Ectodermal cell (in vitro differentiated cells): ENCODE measurements at regions not wholly inside any gene's neighbourhood (a gene's known extent, or its start where the extent isn't known, plus 50 kb on each side); places are given as distances from the start of the nearest gene placed in this dataset.

Experiments
- H3K27ac ChIP-seq: 2 replicates; pipeline ENCODE4 v1.7.0; 2013; ENCODE audit warnings: mild to moderate bottlenecking, low read depth, low read length; ENCODE audit not compliant: insufficient read depth, poor library complexity, severe bottlenecking
- H3K27me3 ChIP-seq: 2 replicates; pipeline ENCODE4 v1.7.0; 2013; ENCODE audit warnings: mild to moderate bottlenecking, low read length; ENCODE audit not compliant: insufficient read depth, control insufficient read depth, poor library complexity, severe bottlenecking
- H3K36me3 ChIP-seq: one replicate; pipeline ENCODE4 v1.7.0; 2013; ENCODE audit warnings: low read length; ENCODE audit not compliant: control insufficient read depth, insufficient read depth
- H3K4me1 ChIP-seq: one replicate; pipeline ENCODE4 v1.7.0; 2013; ENCODE audit warnings: low read length; ENCODE audit not compliant: control insufficient read depth, insufficient read depth
- H3K4me3 ChIP-seq: 2 replicates; pipeline ENCODE4 v1.7.0; 2013; ENCODE audit warnings: low read depth, low read length, control low read depth; ENCODE audit not compliant: insufficient read depth
- H3K9me3 ChIP-seq: 2 replicates; pipeline ENCODE4 v1.7.0; 2013; ENCODE audit warnings: mild to moderate bottlenecking, low read length, moderate library complexity; ENCODE audit not compliant: control insufficient read depth
- WGBS, 2 experiments: methylation state at CpG; one replicate each; pipeline ENCODE4 v1.1.7; 2013; ENCODE audit warnings: missing lambda C conversion rate in 2 of 2; 5-methylcytosine and 5-hydroxymethylcytosine counted together

DNA sequence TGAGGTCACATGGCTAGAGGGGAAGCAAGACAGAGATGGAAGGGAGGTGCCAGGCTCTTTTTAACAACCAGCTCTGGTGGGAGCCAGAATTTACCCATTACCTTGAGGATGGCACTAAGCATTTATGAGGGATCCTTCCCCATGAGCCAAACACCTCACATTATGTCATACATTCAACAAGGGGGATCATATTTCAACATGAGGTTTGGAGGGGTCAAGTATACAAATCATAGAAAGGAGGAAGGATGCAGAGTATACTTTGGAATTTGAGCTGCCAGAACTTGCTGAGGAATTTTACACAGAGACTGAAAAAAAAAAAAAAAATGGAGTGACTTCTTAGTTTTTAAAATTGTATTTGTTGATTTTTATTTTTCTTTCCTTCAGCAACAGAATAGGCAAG, 891.4 kb downstream of the CCDC85A start:
- no peaks in the 10 kb centered on the region for H3K4me1 ChIP-seq
- no peaks in the 10 kb centered on the region for H3K36me3 ChIP-seq
- H3K27ac ChIP-seq, result no peak overlapping the region
- H3K27me3 ChIP-seq, result no peaks in the 10 kb centered on the region
- no peak overlapping the region for H3K4me3 ChIP-seq
- H3K9me3 ChIP-seq, result no peaks in the 10 kb centered on the region

DNA sequence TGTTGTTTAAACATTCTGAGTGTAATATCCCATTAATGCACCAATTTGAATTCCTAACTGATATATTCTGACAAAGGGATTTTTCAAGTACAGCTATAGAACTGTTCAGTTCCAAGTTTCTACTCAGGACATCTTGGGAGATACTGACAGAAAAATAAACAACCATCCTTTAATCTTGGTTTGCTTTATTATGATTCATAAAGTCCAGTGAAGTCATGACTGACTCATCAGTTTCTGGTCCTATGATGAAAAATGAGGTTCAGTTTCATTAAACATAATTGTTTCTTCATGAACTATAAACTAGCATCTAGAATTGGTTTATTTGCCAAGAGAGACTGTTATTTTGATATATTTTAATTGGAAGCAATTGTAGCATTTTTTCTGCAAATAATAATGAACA, 896.2 kb downstream of the CCDC85A start:
- Histone ChIP-seq H3K27ac (no peak overlapping the region), H3K36me3 (no peaks in the 10 kb centered on the region), H3K9me3 (no peaks in the 10 kb centered on the region), H3K4me1 (no peaks in the 10 kb centered on the region), H3K4me3 (no peak overlapping the region), H3K27me3 (no peaks in the 10 kb centered on the region)

DNA sequence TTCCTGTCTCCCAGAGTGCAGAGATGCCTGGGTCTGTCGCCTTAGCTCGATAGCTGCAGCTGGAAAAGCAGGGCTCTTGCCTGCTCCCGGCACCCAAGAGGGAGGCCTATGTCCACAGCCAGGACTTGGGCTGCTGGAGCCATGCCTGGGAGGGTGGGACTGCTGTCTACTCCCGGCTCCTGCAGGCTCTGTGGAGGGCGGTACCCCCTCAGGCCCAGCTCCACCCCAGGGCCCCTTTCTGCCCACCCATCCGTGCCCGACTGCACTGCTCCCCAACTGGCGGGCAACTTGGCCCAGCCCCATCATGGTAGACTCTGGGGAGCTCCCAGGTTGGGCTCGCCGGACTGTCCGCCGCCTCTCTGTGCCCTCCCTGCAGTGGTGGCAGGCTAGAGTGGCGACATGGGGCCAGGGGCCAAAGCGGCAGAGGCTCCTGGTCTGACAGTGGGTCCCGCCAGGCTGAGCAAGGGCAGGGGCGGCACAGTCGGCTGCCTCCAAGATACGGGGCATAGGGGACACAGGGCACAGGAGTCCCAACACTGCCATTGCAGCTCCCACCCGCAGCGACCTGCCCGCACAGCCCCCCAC, 901.0 kb downstream of the CCDC85A start:
- no peaks in the 10 kb centered on the region for H3K9me3 ChIP-seq
- no peak overlapping the region for H3K27ac ChIP-seq
- H3K4me1 ChIP-seq, result no peaks in the 10 kb centered on the region
- WGBS, 2 experiments, result 95% methylated on average over 21 of the region's 21 CpGs
- H3K27me3 ChIP-seq, result no peaks in the 10 kb centered on the region
- H3K36me3 ChIP-seq, result no peaks in the 10 kb centered on the region
- H3K4me3 ChIP-seq, result no peak overlapping the region

DNA sequence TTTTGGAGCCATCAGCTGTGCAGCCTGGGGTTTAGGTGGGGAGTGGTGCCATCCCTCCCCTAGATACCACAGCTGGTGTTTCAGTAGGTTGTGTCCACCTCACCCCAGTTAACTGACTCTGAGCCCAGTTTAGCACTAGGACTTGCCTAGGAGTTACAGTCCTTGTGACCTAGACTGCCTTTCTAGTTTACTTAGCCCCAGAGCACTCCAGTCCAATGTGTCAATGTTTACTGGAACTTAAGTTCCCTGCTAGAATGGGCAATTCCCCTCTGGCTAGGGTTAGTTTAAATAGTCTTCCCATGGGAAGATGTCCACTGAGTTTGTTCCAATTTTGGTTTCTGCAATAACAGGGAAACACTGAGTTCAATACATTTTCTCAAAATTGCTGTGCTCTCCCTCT, 909.2 kb downstream of the CCDC85A start:
- H3K36me3 ChIP-seq, result no peaks in the 10 kb centered on the region
- H3K27me3 ChIP-seq, result no peaks in the 10 kb centered on the region
- H3K9me3 ChIP-seq, result no peaks in the 10 kb centered on the region
- no peaks in the 10 kb centered on the region for H3K4me1 ChIP-seq
- H3K27ac ChIP-seq, result no peak overlapping the region
- H3K4me3 ChIP-seq, result no peak overlapping the region

DNA sequence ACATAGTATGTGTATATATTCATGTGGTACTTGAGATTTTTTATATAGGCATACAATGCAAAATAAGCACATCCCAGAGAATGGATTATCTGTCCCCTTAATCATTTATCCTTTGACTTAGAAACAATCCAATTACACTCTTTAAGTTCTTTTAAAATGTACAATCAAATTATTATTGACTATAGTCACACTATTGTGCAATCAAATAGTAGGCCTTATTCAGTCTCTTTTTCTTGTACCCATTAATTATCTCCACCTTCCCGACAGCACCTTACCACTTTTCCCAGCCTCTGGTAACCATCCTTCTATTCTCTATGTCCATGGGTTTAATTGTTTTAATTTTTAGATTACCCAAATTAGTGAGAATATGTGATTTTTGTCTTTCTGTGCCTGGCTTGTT, 914.1 kb downstream of the CCDC85A start:
- WGBS, 2 experiments, result 100% methylated on average over 1 of the region's 1 CpG; no CpG with 5 or more reads in 1 of the 2 experiments
- H3K27me3 ChIP-seq, result no peaks in the 10 kb centered on the region
- H3K27ac ChIP-seq, result no peak overlapping the region
- no peaks in the 10 kb centered on the region for H3K4me1 ChIP-seq
- H3K9me3 ChIP-seq, result no peaks in the 10 kb centered on the region
- no peak overlapping the region for H3K4me3 ChIP-seq
- no peaks in the 10 kb centered on the region for H3K36me3 ChIP-seq

DNA sequence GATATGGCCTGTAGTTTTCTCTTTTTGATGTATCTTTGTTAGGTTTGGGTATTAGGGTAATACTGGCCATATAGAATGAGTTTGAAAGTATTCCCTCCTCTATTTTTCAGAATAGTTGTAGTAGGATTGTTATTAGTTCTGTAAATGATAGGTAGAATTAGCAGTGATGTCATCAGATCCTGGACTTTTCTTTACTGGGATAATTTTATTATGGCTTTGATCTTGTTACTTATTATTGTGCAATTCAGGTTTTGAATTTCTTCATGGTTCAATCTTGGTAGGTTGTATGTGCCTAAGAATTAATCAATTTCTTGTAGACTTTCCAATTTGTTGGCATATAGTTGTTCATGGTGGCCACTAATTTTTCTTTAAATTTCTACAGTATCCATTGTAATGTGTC, 916.6 kb downstream of the CCDC85A start:
- H3K9me3 ChIP-seq, result no peaks in the 10 kb centered on the region
- no peaks in the 10 kb centered on the region for H3K36me3 ChIP-seq
- no peaks in the 10 kb centered on the region for H3K4me1 ChIP-seq
- H3K27me3 ChIP-seq, result no peaks in the 10 kb centered on the region
- H3K27ac ChIP-seq, result no peak overlapping the region
- no peak overlapping the region for H3K4me3 ChIP-seq

DNA sequence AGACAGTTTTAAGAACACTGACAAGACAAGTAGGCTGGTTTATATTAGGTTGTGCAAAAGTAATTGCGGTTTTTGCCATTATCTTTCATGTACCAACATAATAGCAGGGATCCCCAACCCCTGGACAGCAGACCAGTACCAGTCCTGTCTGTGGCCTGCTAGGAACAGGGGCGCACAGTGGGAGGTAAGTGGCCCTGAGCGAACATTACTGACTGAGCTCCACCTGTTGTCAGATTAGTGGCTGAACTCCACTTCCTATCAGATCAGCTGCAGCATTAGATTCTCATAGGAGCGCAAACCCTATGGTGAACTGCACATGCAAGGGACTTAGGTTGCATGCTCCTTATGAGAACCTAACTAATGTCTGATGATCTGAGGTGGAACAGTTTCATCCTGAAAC, 921.9 kb downstream of the CCDC85A start:
- Histone ChIP-seq H3K4me3 (no peak overlapping the region), H3K36me3 (no peaks in the 10 kb centered on the region), H3K4me1 (no peaks in the 10 kb centered on the region), H3K27me3 (no peaks in the 10 kb centered on the region), H3K27ac (no peak overlapping the region), H3K9me3 (no peaks in the 10 kb centered on the region)
- WGBS, 2 experiments, result 86 to 87% methylated on average over 4 of the region's 4 CpGs

DNA sequence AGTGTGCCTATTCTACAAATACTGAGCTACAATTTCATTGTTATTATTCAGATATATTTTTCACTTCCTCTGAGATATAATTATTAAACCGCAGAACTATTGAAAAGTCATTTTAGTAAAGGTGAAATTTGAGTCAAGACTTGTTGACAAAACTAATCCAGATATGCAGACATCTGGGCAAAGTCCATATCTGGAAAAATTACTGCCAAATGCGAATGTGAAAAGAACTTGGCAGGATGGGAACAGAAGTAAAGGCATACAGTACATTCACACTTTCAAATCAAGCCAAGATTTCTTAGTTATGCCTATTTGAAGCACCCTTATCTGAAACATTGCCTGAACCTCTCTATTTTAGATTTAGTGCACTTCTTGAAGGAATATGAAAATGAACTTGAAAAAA, 923.6 kb downstream of the CCDC85A start:
- Histone ChIP-seq H3K36me3 (no peaks in the 10 kb centered on the region), H3K9me3 (no peaks in the 10 kb centered on the region), H3K4me1 (no peaks in the 10 kb centered on the region), H3K27ac (no peak overlapping the region), H3K27me3 (no peaks in the 10 kb centered on the region), H3K4me3 (no peak overlapping the region)
- WGBS, 2 experiments, result 88 to 98% methylated on average over 1 to 2 of the region's 2 CpGs

DNA sequence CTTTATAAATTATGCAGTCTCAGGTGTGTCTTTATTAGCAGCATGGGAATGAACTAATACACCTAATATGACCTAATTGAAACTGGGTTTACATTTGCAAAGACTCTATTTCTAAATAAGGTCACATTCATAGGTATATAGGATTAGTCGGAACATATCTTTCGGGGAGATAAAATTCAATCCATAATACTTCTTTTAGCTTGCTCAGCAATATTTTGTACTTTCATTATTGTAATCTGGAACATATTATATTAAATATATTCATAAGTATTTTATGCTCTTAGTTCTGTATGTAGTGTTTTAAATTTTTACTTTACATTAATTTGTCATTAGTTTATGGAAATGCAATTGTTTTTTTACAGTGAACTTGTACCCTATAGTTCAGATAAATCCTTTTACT, 927.7 kb downstream of the CCDC85A start:
- Histone ChIP-seq H3K36me3 (no peaks in the 10 kb centered on the region), H3K27me3 (no peaks in the 10 kb centered on the region)
- 100% methylated on average over 2 of the region's 2 CpGs; no CpG with 5 or more reads in 1 of the 2 experiments for WGBS, 2 experiments

DNA sequence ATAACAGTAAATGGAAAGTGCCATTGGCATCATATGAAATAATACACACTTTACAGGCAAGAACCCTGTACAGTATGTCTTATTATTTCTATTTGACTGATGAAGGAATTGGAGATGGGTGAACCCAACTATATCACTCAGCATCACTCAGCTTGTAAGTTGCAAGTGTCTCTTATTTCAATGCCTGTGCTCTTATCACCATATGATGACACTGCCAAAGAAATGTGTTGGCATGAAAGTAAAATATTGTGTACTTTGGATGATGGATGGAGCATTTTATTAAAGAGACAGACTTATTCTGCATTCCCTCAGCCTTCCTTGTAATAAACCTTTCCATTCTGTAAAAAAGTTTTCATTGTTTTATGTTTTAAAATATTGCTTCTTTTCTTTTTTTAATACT, 927.5 kb upstream of the VRK2 start:
- no peak overlapping the region for H3K27ac ChIP-seq
- H3K27me3 ChIP-seq, result no peaks in the 10 kb centered on the region

More for the DNA sequence above, 927.7 kb downstream of the CCDC85A start:
- no peak overlapping the region for H3K27ac ChIP-seq
- H3K9me3 ChIP-seq, result no peaks in the 10 kb centered on the region
- no peaks in the 10 kb centered on the region for H3K4me1 ChIP-seq
- no peak overlapping the region for H3K4me3 ChIP-seq

DNA sequence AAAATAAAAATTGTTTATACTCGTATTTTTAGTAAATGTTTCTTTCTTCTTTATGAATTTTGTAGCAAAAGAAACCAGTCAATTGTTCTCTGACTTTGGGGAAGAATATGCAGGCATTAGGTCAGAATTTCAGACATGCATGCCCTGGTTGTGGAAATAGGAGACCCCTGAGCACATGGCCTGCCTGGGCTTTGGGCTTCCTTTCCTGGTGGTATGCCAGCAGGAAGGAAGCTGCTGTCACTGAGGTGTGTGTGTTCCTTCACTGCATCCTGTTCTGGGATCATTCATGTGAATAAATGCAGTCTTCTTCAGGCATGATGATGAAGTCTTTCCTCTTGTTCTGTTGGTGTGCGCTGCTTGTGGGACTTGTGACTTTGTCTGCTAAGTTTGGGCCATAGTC, 920.2 kb upstream of the VRK2 start:
- Histone ChIP-seq H3K36me3 (no peaks in the 10 kb centered on the region), H3K27ac (no peak overlapping the region), H3K4me3 (no peak overlapping the region), H3K27me3 (no peaks in the 10 kb centered on the region), H3K9me3 (no peaks in the 10 kb centered on the region), H3K4me1 (no peaks in the 10 kb centered on the region)
- 94 to 100% methylated on average over 1 to 2 of the region's 2 CpGs for WGBS, 2 experiments

More for the DNA sequence above, 927.5 kb upstream of the VRK2 start:
- no peaks in the 10 kb centered on the region for H3K9me3 ChIP-seq
- no peak overlapping the region for H3K4me3 ChIP-seq
- H3K4me1 ChIP-seq, result no peaks in the 10 kb centered on the region
- no peaks in the 10 kb centered on the region for H3K36me3 ChIP-seq
